ENCODE measurements at regions not wholly inside any gene's neighbourhood (a gene's known extent, or its start where the extent isn't known, plus 50 kb on each side); places are given as distances from the start of the nearest gene placed in this dataset.

- no peak for ATAC-seq
- Histone ChIP-seq H3K27ac (no peak overlapping the region), H3K36me3 (no peaks in the 10 kb centered on the region), H3K27me3 (no peaks in the 10 kb centered on the region), H3K9me3 (no peaks in the 10 kb centered on the region), H3K4me1 (peaks cover 8 to 18% of the 10 kb centered on the region in 2 donors), H3K4me3 (no peak overlapping the region)
- TF ChIP-seq POLR2A (IDR thresholded peaks at IDR 0.05) (no peak), CTCF (IDR thresholded peaks at IDR 0.05 in 4 of 5, conservative IDR thresholded peaks at IDR 0.05 in 1 of 5) (no peak)
- no peak for DNase-seq
- in situ Hi-C loops (cut with MboI; ENCODE audit: low sequenced_read_pairs in 4 of 4) (no loop called here), intact Hi-C loops (cut with DNase I; ENCODE audit: low total_unique reads) (no loop called here)
These were observed 168.8 kb upstream of the B3GALT2 start for GRCh38 chr1:193355178-193355577.

- Histone ChIP-seq H3K27ac (no peak overlapping the region), H3K36me3 (no peaks in the 10 kb centered on the region), H3K9me3 (no peaks in the 10 kb centered on the region), H3K4me1 (peaks cover 0 to 7% of the 10 kb centered on the region in 2 donors), H3K27me3 (no peaks in the 10 kb centered on the region), H3K4me3 (no peak overlapping the region)
- TF ChIP-seq POLR2A (IDR thresholded peaks at IDR 0.05), result no peak
- TF ChIP-seq CTCF (IDR thresholded peaks at IDR 0.05 in 4 of 5, conservative IDR thresholded peaks at IDR 0.05 in 1 of 5), result no peak
- ATAC-seq (no peak), DNase-seq (no peak)
- intact Hi-C loops (cut with DNase I; ENCODE audit: low total_unique reads), result no loop called here
- in situ Hi-C loops (cut with MboI; ENCODE audit: low sequenced_read_pairs in 4 of 4), result no loop called here
These were observed 162.5 kb upstream of the B3GALT2 start for GRCh38 chr1:193348769-193349535.

- in situ Hi-C loops (cut with MboI; ENCODE audit: low sequenced_read_pairs in 4 of 4) (no loop called here), intact Hi-C loops (cut with DNase I; ENCODE audit: low total_unique reads) (no loop called here)
- H3K4me1 ChIP-seq, result peaks cover 0 to 7% of the 10 kb centered on the region in 2 donors
- no peak overlapping the region for H3K27ac ChIP-seq
- no peaks in the 10 kb centered on the region for H3K36me3 ChIP-seq
- no peak overlapping the region for H3K4me3 ChIP-seq
- H3K9me3 ChIP-seq, result no peaks in the 10 kb centered on the region
- no peak for DNase-seq
- TF ChIP-seq CTCF (IDR thresholded peaks at IDR 0.05 in 4 of 5, conservative IDR thresholded peaks at IDR 0.05 in 1 of 5) (no peak), POLR2A (IDR thresholded peaks at IDR 0.05) (no peak)
- no peaks in the 10 kb centered on the region for H3K27me3 ChIP-seq
- ATAC-seq, result no peak
These were observed 161.8 kb upstream of the B3GALT2 start for GRCh38 chr1:193348091-193348768.

- in situ Hi-C loops (cut with MboI; ENCODE audit: low sequenced_read_pairs in 4 of 4), result no loop called here
- H3K4me1 ChIP-seq, result peaks cover 0 to 9% of the 10 kb centered on the region in 2 donors
- H3K27ac ChIP-seq, result no peak overlapping the region
- ATAC-seq (no peak), DNase-seq (no peak)
- intact Hi-C loops (cut with DNase I; ENCODE audit: low total_unique reads), result no loop called here
- H3K4me3 ChIP-seq, result no peak overlapping the region
- no peaks in the 10 kb centered on the region for H3K9me3 ChIP-seq
- H3K36me3 ChIP-seq, result no peaks in the 10 kb centered on the region
- TF ChIP-seq CTCF (IDR thresholded peaks at IDR 0.05 in 4 of 5, conservative IDR thresholded peaks at IDR 0.05 in 1 of 5), result no peak
- no peak for TF ChIP-seq POLR2A (IDR thresholded peaks at IDR 0.05)
- H3K27me3 ChIP-seq, result no peaks in the 10 kb centered on the region
These were observed 159.7 kb upstream of the B3GALT2 start for GRCh38 chr1:193346085-193346484.
